ENCODE measurements at regions not wholly inside any gene's neighbourhood (a gene's known extent, or its start where the extent isn't known, plus 50 kb on each side); places are given as distances from the start of the nearest gene placed in this dataset.
"Not testable (repeated sequence)": the region's sequence is repeated elsewhere in the genome, so short reads cannot be mapped to it uniquely, and the experiment has no call there.

- Histone ChIP-seq H3K4me3 (no peak overlapping the region), H3K27ac (no peak overlapping the region), H3K9me3 (no peaks in the 10 kb centered on the region), H3K27me3 (peaks cover 0 to 60% (median 13%) of the 10 kb centered on the region in 9 donors), H3K4me1 (peaks cover 0 to 6% (median 0%) of the 10 kb centered on the region in 12 donors), H3K36me3 (no peaks in the 10 kb centered on the region)
- no peak for TF ChIP-seq CTCF (IDR thresholded peaks at IDR 0.05)
- TF ChIP-seq POLR2A (IDR thresholded peaks at IDR 0.05): no peak
- intact Hi-C loops (cut with DNase I): no loop called here
- WGBS, 4 donors: 69 to 79% (median 76%) methylated on average over 5 of the region's 5 CpGs
- DNase-seq: no peak
- no peak for ATAC-seq
Measured at GRCh38 chr19:30254789-30255188, 117.4 kb upstream of the ZNF536 start.

- H3K4me3 ChIP-seq: no peak overlapping the region
- DNase-seq (no peak), ATAC-seq (peak in 1 of 4 donors; percentile 20)
- H3K9me3 ChIP-seq: no peaks in the 10 kb centered on the region
- WGBS, 4 donors: 59 to 70% (median 64%) methylated on average over 15 of the region's 15 CpGs
- H3K4me1 ChIP-seq: peaks cover 0 to 6% (median 0%) of the 10 kb centered on the region in 12 donors
- intact Hi-C loops (cut with DNase I): no loop called here
- H3K27me3 ChIP-seq: peaks cover 0 to 58% (median 13%) of the 10 kb centered on the region in 9 donors
- TF ChIP-seq CTCF (IDR thresholded peaks at IDR 0.05) (no peak), POLR2A (IDR thresholded peaks at IDR 0.05) (no peak)
- no peak overlapping the region for H3K27ac ChIP-seq
- no peaks in the 10 kb centered on the region for H3K36me3 ChIP-seq
Measured at GRCh38 chr19:30255791-30256495, 116.2 kb upstream of the ZNF536 start.

GRCh38 chr19:30256496-30256850, 115.7 kb upstream of the ZNF536 start:
- no peak overlapping the region for H3K27ac ChIP-seq
- H3K27me3 ChIP-seq: peaks cover 0 to 59% (median 13%) of the 10 kb centered on the region in 9 donors
- ATAC-seq (no peak), DNase-seq (no peak)
- TF ChIP-seq CTCF (IDR thresholded peaks at IDR 0.05): no peak
- WGBS, 4 donors: 49 to 56% (median 52%) methylated on average over 7 of the region's 7 CpGs
- H3K4me1 ChIP-seq: peaks cover 0 to 6% (median 0%) of the 10 kb centered on the region in 12 donors
- H3K36me3 ChIP-seq: no peaks in the 10 kb centered on the region
- no peaks in the 10 kb centered on the region for H3K9me3 ChIP-seq
- H3K4me3 ChIP-seq: no peak overlapping the region
- intact Hi-C loops (cut with DNase I): no loop called here

- ATAC-seq (no peak), DNase-seq (no peak)
- no peaks in the 10 kb centered on the region for H3K9me3 ChIP-seq
- peaks cover 0 to 45% (median 4%) of the 10 kb centered on the region in 9 donors for H3K27me3 ChIP-seq
- TF ChIP-seq CTCF (IDR thresholded peaks at IDR 0.05): no peak
- TF ChIP-seq POLR2A (IDR thresholded peaks at IDR 0.05): no peak
- no peak overlapping the region for H3K27ac ChIP-seq
- H3K4me3 ChIP-seq: no peak overlapping the region
- intact Hi-C loops (cut with DNase I): no loop called here
- no peaks in the 10 kb centered on the region for H3K4me1 ChIP-seq
- H3K36me3 ChIP-seq: no peaks in the 10 kb centered on the region
- 26 to 30% (median 28%) methylated on average over 6 of the region's 6 CpGs for WGBS, 4 donors
Measured at GRCh38 chr19:30263830-30264381, 108.3 kb upstream of the ZNF536 start.

- intact Hi-C loops (cut with DNase I); H3K9me3 ChIP-seq; H3K4me3 ChIP-seq; ATAC-seq; H3K4me1 ChIP-seq; DNase-seq; H3K27ac ChIP-seq; H3K36me3 ChIP-seq: not testable (repeated sequence)
- WGBS, 4 donors: 70 to 83% (median 77%) methylated on average over 2 of the region's 2 CpGs
- peaks cover 0 to 34% (median 2%) of the 10 kb centered on the region in 9 donors for H3K27me3 ChIP-seq
Measured at GRCh38 chr19:30265918-30266317, 106.3 kb upstream of the ZNF536 start.

Measured in heart left ventricle (tissue), 16 donors.